Common myeloid progenitor, CD34-positive (primary cell): ENCODE measurements at regions not wholly inside any gene's neighbourhood (a gene's known extent, or its start where the extent isn't known, plus 50 kb on each side); places are given as distances from the start of the nearest gene placed in this dataset.
"Not testable (repeated sequence)": the region's sequence is repeated elsewhere in the genome, so short reads cannot be mapped to it uniquely, and the experiment has no call there.

Source experiments
- CTCF ChIA-PET: fragments of 350-600 bp; sonication (Branson Sonifier 250); formaldehyde crosslinking; loops from one replicate; lab custom pipeline; 2021; ENCODE audit warnings: antibody characterized with exemption; lab: Charles Lee
- POLR2A ChIA-PET: fragments of 350-600 bp; sonication (Branson Sonifier 250); formaldehyde crosslinking; loops from one replicate; lab custom pipeline; 2021; ENCODE audit warnings: antibody characterized with exemption; lab: Charles Lee
- DNase-seq, 3 donors: peaks; one replicate each; pipeline versions ENCODE4 v3.0.0 to v3.0.0-alpha.2; 2013
- H3K27ac ChIP-seq, 2 experiments: 1 replicate in 1 of 2; 2 replicates in 1 of 2; pipeline ENCODE4 v1.7.0; 2013; ENCODE audit warnings: inconsistent platforms in 2 of 2, low read length in 2 of 2, mild to moderate bottlenecking in 2 of 2, low read depth in 1 of 2, moderate library complexity in 1 of 2; ENCODE audit not compliant: severe bottlenecking in 2 of 2, insufficient read depth in 1 of 2, poor library complexity in 1 of 2
- H3K27me3 ChIP-seq, 5 experiments: replicated peaks in 2 of 5; 1 replicate in 3 of 5; 2 replicates in 2 of 5; pipeline versions ENCODE4 v1.6.1 to v1.7.0; 2013; ENCODE audit warnings: low read length in 4 of 5, mild to moderate bottlenecking in 2 of 5, moderate library complexity in 2 of 5, inconsistent platforms in 1 of 5; ENCODE audit not compliant: insufficient read depth in 5 of 5, control insufficient read depth in 4 of 5
- H3K36me3 ChIP-seq, 4 experiments: 1 replicate in 2 of 4; 2 replicates in 2 of 4; pipeline versions ENCODE4 v1.6.1 to v1.7.0; 2013; ENCODE audit warnings: low read length in 3 of 4, control low read depth in 1 of 4, mild to moderate bottlenecking in 1 of 4; ENCODE audit not compliant: control insufficient read depth in 4 of 4, insufficient read depth in 4 of 4
- H3K4me1 ChIP-seq, 4 experiments: 1 replicate in 3 of 4; 2 replicates in 1 of 4; pipeline versions ENCODE4 v1.6.1 to v1.7.1; 2013; ENCODE audit warnings: low read length in 3 of 4, mild to moderate bottlenecking in 3 of 4, control low read depth in 1 of 4, inconsistent platforms in 1 of 4, moderate library complexity in 1 of 4; ENCODE audit not compliant: control insufficient read depth in 4 of 4, insufficient read depth in 4 of 4; ENCODE audit errors: control extremely low read depth in 1 of 4
- H3K4me3 ChIP-seq, 7 experiments: 1 replicate in 4 of 7; 2 replicates in 3 of 7; pipeline versions ENCODE4 v1.5.1 to v1.7.0; 2013; ENCODE audit warnings: mild to moderate bottlenecking in 7 of 7, low read length in 6 of 7, moderate library complexity in 6 of 7, inconsistent platforms in 2 of 7, low read depth in 2 of 7, control low read depth in 1 of 7; ENCODE audit not compliant: insufficient read depth in 4 of 7, control insufficient read depth in 1 of 7; ENCODE audit errors: extremely low read depth in 1 of 7
- H3K9me3 ChIP-seq, 5 experiments: 1 replicate in 4 of 5; 2 replicates in 1 of 5; pipeline versions ENCODE4 v1.6.1 to v1.7.1; 2013; ENCODE audit warnings: low read length in 4 of 5, mild to moderate bottlenecking in 2 of 5, inconsistent platforms in 1 of 5, low read depth in 1 of 5, moderate library complexity in 1 of 5; ENCODE audit not compliant: control insufficient read depth in 4 of 5, insufficient read depth in 2 of 5; ENCODE audit errors: control extremely low read depth in 1 of 5
- WGBS: methylation state at CpG from one replicate; pipeline ENCODE4 v1.1.5; 2013; ENCODE audit not compliant: insufficient coverage; 5-methylcytosine and 5-hydroxymethylcytosine counted together

- CTCF ChIA-PET: interaction anchor here (1.1 to 1.6 kb wide), 2 partner anchors 564 to 891 kb away, joined by 3 read pairs; no protein-coding TSS in a partner anchor
- WGBS: 94% methylated on average over 4 of the region's 5 CpGs
These were observed 505.4 kb upstream of the CITED2 start for GRCh38 chr6:139879823-139880356.

GRCh38 chr6:139879241-139879640 lies 504.8 kb upstream of the CITED2 start:
- H3K9me3 ChIP-seq, H3K36me3 ChIP-seq, H3K27me3 ChIP-seq, CTCF ChIA-PET, POLR2A ChIA-PET, H3K4me3 ChIP-seq, H3K27ac ChIP-seq, DNase-seq: not testable (repeated sequence)
- H3K4me1 ChIP-seq: peaks cover 4 to 25% (median 10%) of the 10 kb centered on the region in 4 experiments
- 98% methylated on average over 9 of the region's 12 CpGs for WGBS

More at GRCh38 chr6:139879823-139880356, 505.4 kb upstream of the CITED2 start:
- Histone ChIP-seq H3K4me3 (no peak overlapping the region), H3K36me3 (no peaks in the 10 kb centered on the region), H3K27ac (no peak overlapping the region), H3K27me3 (no peaks in the 10 kb centered on the region), H3K4me1 (peaks cover 4 to 26% (median 10%) of the 10 kb centered on the region in 4 experiments), H3K9me3 (peaks cover 0 to 2% (median 0%) of the 10 kb centered on the region in 5 experiments)
- POLR2A ChIA-PET: no interaction called here
- no peak for DNase-seq

- Histone ChIP-seq H3K9me3 (peaks cover 0 to 2% (median 0%) of the 10 kb centered on the region in 5 experiments), H3K4me1 (peaks cover 4 to 12% (median 8%) of the 10 kb centered on the region in 4 experiments), H3K36me3 (no peaks in the 10 kb centered on the region), H3K27me3 (no peaks in the 10 kb centered on the region), H3K27ac (no peak overlapping the region), H3K4me3 (no peak overlapping the region)
- CTCF ChIA-PET: no interaction called here
- POLR2A ChIA-PET: no interaction called here
- no peak for DNase-seq
- 95% methylated on average over 7 of the region's 8 CpGs for WGBS
These were observed 503.5 kb upstream of the CITED2 start for GRCh38 chr6:139877828-139878405.

GRCh38 chr6:139872665-139873064 lies 498.2 kb upstream of the CITED2 start:
- Histone ChIP-seq H3K9me3 (peaks cover 0 to 2% (median 0%) of the 10 kb centered on the region in 5 experiments), H3K4me3 (no peak overlapping the region), H3K4me1 (peaks cover 0 to 8% (median 6%) of the 10 kb centered on the region in 4 experiments), H3K27me3 (no peaks in the 10 kb centered on the region), H3K36me3 (no peaks in the 10 kb centered on the region), H3K27ac (no peak overlapping the region)
- WGBS: 44% methylated on average over 2 of the region's 2 CpGs
- ChIA-PET CTCF (interaction anchor here (1.0 kb wide), 1 partner anchor 16 kb away, joined by 3 read pairs; no protein-coding TSS in a partner anchor), POLR2A (no interaction called here)
- DNase-seq: peak in 2 of 3 donors; percentile 7 to 14

- H3K9me3 ChIP-seq: peaks cover 0 to 2% (median 0%) of the 10 kb centered on the region in 5 experiments
- no peaks in the 10 kb centered on the region for H3K36me3 ChIP-seq
- H3K27me3 ChIP-seq: no peaks in the 10 kb centered on the region
- peaks cover 0 to 8% (median 6%) of the 10 kb centered on the region in 4 experiments for H3K4me1 ChIP-seq
- no peak overlapping the region for H3K4me3 ChIP-seq
- DNase-seq: peak in 1 of 3 donors; percentile 4
- CTCF ChIA-PET: interaction anchor here (0.7 to 1.2 kb wide), 3 partner anchors 9 to 301 kb away, joined by 3 read pairs; no protein-coding TSS in a partner anchor
- WGBS: no CpG with 5 or more reads among the region's 1 CpG
- POLR2A ChIA-PET: no interaction called here
- H3K27ac ChIP-seq: no peak overlapping the region
These were observed 497.5 kb upstream of the CITED2 start for GRCh38 chr6:139871803-139872510.

GRCh38 chr6:139871165-139871710 lies 496.8 kb upstream of the CITED2 start:
- Histone ChIP-seq H3K4me1 (peaks cover 0 to 8% (median 6%) of the 10 kb centered on the region in 4 experiments), H3K36me3 (no peaks in the 10 kb centered on the region), H3K27me3 (no peaks in the 10 kb centered on the region), H3K27ac (no peak overlapping the region), H3K4me3 (no peak overlapping the region), H3K9me3 (peaks cover 0 to 2% (median 0%) of the 10 kb centered on the region in 5 experiments)
- 95% methylated on average over 5 of the region's 6 CpGs for WGBS
- ChIA-PET POLR2A (no interaction called here), CTCF (interaction anchor here (0.7 to 1.2 kb wide), 2 partner anchors 10 to 302 kb away, joined by 3 read pairs; no protein-coding TSS in a partner anchor)
- DNase-seq: no peak
